HG03521 (cell line): ENCODE measurements at regions not wholly inside any gene's neighbourhood (a gene's known extent, or its start where the extent isn't known, plus 50 kb on each side); places are given as distances from the start of the nearest gene placed in this dataset.

Experiments
- ATAC-seq: cut with Tn5 transposase; IDR thresholded peaks from one replicate; pipeline ENCODE4 v1.9.1; 2021; ENCODE audit warnings: mild to moderate bottlenecking, moderate library complexity; ENCODE audit not compliant: unreplicated experiment

- ATAC-seq, result no peak
These were observed 68.8 kb downstream of the PRL start for GRCh38 chr6:22227824-22228610.

- no peak for ATAC-seq
These were observed 65.8 kb downstream of the PRL start for GRCh38 chr6:22231050-22231449.

GRCh38 chr6:22231616-22232015 lies 65.2 kb downstream of the PRL start:
- ATAC-seq, result no peak

- no peak for ATAC-seq
These were observed 60.0 kb downstream of the PRL start for GRCh38 chr6:22236626-22237414.
